ENCODE measurements at regions not wholly inside any gene's neighbourhood (a gene's known extent, or its start where the extent isn't known, plus 50 kb on each side); places are given as distances from the start of the nearest gene placed in this dataset.

- POLR2A ChIA-PET: no interaction called here
- TF ChIP-seq, protein P1, sequence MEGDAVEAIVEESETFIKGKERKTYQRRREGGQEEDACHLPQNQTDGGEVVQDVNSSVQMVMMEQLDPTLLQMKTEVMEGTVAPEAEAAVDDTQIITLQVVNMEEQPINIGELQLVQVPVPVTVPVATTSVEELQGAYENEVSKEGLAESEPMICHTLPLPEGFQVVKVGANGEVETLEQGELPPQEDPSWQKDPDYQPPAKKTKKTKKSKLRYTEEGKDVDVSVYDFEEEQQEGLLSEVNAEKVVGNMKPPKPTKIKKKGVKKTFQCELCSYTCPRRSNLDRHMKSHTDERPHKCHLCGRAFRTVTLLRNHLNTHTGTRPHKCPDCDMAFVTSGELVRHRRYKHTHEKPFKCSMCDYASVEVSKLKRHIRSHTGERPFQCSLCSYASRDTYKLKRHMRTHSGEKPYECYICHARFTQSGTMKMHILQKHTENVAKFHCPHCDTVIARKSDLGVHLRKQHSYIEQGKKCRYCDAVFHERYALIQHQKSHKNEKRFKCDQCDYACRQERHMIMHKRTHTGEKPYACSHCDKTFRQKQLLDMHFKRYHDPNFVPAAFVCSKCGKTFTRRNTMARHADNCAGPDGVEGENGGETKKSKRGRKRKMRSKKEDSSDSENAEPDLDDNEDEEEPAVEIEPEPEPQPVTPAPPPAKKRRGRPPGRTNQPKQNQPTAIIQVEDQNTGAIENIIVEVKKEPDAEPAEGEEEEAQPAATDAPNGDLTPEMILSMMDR (IDR thresholded peaks at IDR 0.05; ENCODE audit: insufficient read depth, low read length, missing control alignments): no peak
- H3K4me3 ChIP-seq (ENCODE audit: low read depth, low read length): no peak overlapping the region
- DNase-seq (ENCODE audit: low read depth, low spot score): peak; percentile 2
- CTCF ChIA-PET: no interaction called here
These were observed 403.3 kb downstream of the HGF start for GRCh38 chr7:81366546-81366945.

DNA sequence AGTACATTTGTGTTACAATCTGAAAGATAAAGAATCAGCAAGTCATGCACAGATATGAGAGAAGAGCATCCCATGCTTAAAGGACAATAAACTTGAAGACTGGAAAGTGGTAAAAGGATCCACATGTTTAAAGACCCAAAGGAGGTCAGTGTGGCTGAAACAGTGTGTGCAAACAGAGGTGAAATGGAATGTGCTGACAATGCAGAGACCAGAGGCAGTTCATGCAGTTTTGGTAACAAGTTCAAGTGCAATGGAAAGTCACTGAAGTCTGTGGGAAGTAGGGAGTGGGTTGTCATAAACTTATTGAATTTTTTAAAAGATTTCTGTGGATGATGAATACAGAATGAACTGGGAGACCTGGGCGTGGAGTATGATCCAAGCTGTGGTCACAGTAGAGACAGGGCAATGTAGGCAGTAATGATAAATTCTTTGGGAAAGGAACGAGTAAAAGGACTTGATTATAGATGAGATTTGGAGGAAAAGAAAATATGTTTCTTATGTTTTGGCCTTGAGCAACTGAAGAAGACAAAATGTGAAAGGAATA, 408.0 kb downstream of the HGF start:
- no peak overlapping the region for H3K4me3 ChIP-seq (ENCODE audit: low read depth, low read length)
- DNase-seq (ENCODE audit: low read depth, low spot score): no peak
- TF ChIP-seq, protein P1 (IDR thresholded peaks at IDR 0.05; ENCODE audit: insufficient read depth, low read length, missing control alignments): no peak
- POLR2A ChIA-PET: no interaction called here
- CTCF ChIA-PET: no interaction called here

GRCh38 chr7:81355911-81356310, 413.9 kb downstream of the HGF start:
- CTCF ChIA-PET: no interaction called here
- TF ChIP-seq, protein P1 (IDR thresholded peaks at IDR 0.05; ENCODE audit: insufficient read depth, low read length, missing control alignments): no peak
- no peak overlapping the region for H3K4me3 ChIP-seq (ENCODE audit: low read depth, low read length)
- POLR2A ChIA-PET: no interaction called here
- DNase-seq (ENCODE audit: low read depth, low spot score): no peak

DNA sequence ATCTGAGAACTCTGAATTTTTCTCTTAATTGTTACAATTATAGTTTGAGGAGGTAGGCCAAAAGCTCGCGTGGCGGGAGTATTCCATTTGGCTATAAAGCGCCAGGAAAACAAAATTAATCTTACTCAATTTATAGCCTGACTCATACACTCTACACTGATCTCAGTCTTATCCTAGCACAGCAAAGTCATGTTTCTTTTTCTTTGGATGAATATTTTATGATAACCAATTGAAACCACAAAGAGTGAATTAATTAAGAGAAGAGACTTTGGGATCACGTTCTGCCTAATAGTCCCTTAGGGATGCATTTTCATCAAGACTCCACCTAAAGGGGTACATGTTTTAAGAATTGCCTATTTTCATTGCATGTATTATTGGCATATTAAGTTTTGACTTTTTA, 420.8 kb downstream of the HGF start:
- POLR2A ChIA-PET: no interaction called here
- TF ChIP-seq, protein P1 (IDR thresholded peaks at IDR 0.05; ENCODE audit: insufficient read depth, low read length, missing control alignments): no peak
- CTCF ChIA-PET: no interaction called here
- no peak overlapping the region for H3K4me3 ChIP-seq (ENCODE audit: low read depth, low read length)
- DNase-seq (ENCODE audit: low read depth, low spot score): no peak

DNA sequence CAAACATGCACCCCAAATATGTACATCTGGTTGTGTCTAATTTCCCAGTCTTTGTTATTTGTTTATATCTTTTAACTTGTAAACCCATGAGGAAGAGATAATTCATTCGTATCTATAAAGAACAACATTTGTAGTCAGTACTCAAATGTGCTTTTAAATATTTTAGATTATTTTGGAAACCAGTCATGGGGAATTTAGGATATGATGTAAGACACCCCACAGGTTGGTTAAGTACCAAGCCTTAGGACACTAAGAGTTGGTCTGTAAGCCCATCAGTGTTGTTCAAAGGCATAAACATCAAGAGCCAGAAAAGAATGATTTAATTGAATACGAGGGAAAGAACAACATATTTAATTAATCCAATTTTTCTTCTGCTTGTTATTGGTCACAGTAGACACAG, 421.1 kb upstream of the SEMA3C start:
- no peak for DNase-seq (ENCODE audit: low read depth, low spot score)
- H3K4me3 ChIP-seq (ENCODE audit: low read depth, low read length): no peak overlapping the region
- TF ChIP-seq, protein P1 (IDR thresholded peaks at IDR 0.05; ENCODE audit: insufficient read depth, low read length, missing control alignments): no peak
- ChIA-PET POLR2A (no interaction called here), CTCF (no interaction called here)

DNA sequence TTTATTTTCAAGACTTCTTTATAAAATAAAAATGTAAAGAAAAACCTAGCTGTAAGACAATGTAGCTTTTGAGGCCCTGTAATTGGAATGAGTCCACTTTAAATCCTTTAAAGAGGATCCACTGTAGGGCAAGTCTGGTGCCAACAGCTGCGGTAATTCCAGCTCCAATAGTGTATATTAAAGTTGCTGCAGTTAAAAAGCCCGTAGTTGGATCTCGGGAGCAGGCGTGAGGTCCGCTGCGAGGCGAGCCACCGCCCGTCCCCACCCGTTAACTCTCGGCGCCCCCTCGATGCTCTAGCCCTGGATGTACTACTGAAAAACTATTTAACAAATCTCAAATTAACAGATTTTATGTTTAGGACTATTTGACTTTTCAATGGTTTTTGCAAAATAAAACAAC, 414.7 kb upstream of the SEMA3C start:
- DNase-seq (ENCODE audit: low read depth, low spot score): no peak
- CTCF ChIA-PET: interaction anchor here (1.0 kb wide), 1 partner anchor 114 kb away, joined by 3 read pairs; no protein-coding TSS in a partner anchor

More for the DNA sequence above, 414.7 kb upstream of the SEMA3C start:
- TF ChIP-seq, protein P1 (IDR thresholded peaks at IDR 0.05; ENCODE audit: insufficient read depth, low read length, missing control alignments): no peak
- no peak overlapping the region for H3K4me3 ChIP-seq (ENCODE audit: low read depth, low read length)
- POLR2A ChIA-PET: no interaction called here

Measured in AG04449 (cell line).